ENCODE measurements at regions not wholly inside any gene's neighbourhood (a gene's known extent, or its start where the extent isn't known, plus 50 kb on each side); places are given as distances from the start of the nearest gene placed in this dataset.

DNA sequence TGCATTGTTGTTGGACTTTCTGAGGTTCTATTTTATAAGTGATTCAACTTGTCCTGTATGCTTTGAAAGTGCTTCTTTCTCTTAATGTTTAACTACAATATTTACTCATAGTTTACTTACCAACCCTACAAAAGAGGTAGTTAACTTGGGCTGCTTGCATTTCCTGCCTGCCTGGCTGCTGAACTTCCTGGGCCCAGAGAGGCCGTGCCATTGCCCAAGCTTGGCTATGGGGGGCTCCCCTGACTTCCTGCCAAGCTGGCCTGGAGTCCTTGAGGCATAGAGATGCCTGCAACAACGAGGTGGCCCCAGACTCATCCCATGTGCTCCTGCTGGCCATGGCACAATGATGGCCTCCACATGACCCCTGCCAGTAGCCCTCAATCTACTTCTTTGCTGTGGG, 361.6 kb upstream of the PLD5 start (continued):
- TF ChIP-seq, protein P1, sequence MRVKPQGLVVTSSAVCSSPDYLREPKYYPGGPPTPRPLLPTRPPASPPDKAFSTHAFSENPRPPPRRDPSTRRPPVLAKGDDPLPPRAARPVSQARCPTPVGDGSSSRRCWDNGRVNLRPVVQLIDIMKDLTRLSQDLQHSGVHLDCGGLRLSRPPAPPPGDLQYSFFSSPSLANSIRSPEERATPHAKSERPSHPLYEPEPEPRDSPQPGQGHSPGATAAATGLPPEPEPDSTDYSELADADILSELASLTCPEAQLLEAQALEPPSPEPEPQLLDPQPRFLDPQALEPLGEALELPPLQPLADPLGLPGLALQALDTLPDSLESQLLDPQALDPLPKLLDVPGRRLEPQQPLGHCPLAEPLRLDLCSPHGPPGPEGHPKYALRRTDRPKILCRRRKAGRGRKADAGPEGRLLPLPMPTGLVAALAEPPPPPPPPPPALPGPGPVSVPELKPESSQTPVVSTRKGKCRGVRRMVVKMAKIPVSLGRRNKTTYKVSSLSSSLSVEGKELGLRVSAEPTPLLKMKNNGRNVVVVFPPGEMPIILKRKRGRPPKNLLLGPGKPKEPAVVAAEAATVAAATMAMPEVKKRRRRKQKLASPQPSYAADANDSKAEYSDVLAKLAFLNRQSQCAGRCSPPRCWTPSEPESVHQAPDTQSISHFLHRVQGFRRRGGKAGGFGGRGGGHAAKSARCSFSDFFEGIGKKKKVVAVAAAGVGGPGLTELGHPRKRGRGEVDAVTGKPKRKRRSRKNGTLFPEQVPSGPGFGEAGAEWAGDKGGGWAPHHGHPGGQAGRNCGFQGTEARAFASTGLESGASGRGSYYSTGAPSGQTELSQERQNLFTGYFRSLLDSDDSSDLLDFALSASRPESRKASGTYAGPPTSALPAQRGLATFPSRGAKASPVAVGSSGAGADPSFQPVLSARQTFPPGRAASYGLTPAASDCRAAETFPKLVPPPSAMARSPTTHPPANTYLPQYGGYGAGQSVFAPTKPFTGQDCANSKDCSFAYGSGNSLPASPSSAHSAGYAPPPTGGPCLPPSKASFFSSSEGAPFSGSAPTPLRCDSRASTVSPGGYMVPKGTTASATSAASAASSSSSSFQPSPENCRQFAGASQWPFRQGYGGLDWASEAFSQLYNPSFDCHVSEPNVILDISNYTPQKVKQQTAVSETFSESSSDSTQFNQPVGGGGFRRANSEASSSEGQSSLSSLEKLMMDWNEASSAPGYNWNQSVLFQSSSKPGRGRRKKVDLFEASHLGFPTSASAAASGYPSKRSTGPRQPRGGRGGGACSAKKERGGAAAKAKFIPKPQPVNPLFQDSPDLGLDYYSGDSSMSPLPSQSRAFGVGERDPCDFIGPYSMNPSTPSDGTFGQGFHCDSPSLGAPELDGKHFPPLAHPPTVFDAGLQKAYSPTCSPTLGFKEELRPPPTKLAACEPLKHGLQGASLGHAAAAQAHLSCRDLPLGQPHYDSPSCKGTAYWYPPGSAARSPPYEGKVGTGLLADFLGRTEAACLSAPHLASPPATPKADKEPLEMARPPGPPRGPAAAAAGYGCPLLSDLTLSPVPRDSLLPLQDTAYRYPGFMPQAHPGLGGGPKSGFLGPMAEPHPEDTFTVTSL (CRISPR knock-in tag; IDR thresholded peaks at IDR 0.05; ENCODE audit: borderline replicate concordance): peak; percentile 38; the same call in 1 of the 2 replicates
- TF ChIP-seq ZNF234 (CRISPR knock-in tag; conservative IDR thresholded peaks at IDR 0.05) (no peak), SKI (IDR thresholded peaks at IDR 0.05; ENCODE audit: partially characterized antibody) (no peak), GABPA (IDR thresholded peaks at IDR 0.05; ENCODE audit: low read depth, low read length) (no peak), GABPA (CRISPR knock-in tag; IDR thresholded peaks at IDR 0.05; ENCODE audit: low read depth) (peak; percentile 79), SOX6 (IDR thresholded peaks at IDR 0.05) (no peak), SOX6 (CRISPR knock-in tag; IDR thresholded peaks at IDR 0.05) (peak; percentile 30; the same call in 1 of the 2 replicates), ETV5 (CRISPR knock-in tag; IDR thresholded peaks at IDR 0.05; ENCODE audit: borderline replicate concordance) (peak; percentile 66; the same call in 1 of the 2 replicates), RNF219 (CRISPR knock-in tag; IDR thresholded peaks at IDR 0.05) (no peak)
- TF ChIP-seq, protein P2, sequence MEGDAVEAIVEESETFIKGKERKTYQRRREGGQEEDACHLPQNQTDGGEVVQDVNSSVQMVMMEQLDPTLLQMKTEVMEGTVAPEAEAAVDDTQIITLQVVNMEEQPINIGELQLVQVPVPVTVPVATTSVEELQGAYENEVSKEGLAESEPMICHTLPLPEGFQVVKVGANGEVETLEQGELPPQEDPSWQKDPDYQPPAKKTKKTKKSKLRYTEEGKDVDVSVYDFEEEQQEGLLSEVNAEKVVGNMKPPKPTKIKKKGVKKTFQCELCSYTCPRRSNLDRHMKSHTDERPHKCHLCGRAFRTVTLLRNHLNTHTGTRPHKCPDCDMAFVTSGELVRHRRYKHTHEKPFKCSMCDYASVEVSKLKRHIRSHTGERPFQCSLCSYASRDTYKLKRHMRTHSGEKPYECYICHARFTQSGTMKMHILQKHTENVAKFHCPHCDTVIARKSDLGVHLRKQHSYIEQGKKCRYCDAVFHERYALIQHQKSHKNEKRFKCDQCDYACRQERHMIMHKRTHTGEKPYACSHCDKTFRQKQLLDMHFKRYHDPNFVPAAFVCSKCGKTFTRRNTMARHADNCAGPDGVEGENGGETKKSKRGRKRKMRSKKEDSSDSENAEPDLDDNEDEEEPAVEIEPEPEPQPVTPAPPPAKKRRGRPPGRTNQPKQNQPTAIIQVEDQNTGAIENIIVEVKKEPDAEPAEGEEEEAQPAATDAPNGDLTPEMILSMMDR (CRISPR knock-in tag; IDR thresholded peaks at IDR 0.05): peak; percentile 19; the same call in 1 of the 2 replicates
- TF ChIP-seq, protein P3, sequence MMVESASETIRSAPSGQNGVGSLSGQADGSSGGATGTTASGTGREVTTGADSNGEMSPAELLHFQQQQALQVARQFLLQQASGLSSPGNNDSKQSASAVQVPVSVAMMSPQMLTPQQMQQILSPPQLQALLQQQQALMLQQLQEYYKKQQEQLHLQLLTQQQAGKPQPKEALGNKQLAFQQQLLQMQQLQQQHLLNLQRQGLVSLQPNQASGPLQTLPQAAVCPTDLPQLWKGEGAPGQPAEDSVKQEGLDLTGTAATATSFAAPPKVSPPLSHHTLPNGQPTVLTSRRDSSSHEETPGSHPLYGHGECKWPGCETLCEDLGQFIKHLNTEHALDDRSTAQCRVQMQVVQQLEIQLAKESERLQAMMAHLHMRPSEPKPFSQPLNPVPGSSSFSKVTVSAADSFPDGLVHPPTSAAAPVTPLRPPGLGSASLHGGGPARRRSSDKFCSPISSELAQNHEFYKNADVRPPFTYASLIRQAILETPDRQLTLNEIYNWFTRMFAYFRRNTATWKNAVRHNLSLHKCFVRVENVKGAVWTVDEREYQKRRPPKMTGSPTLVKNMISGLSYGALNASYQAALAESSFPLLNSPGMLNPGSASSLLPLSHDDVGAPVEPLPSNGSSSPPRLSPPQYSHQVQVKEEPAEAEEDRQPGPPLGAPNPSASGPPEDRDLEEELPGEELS (CRISPR knock-in tag; IDR thresholded peaks at IDR 0.05): peak; percentile 45; the same call in 1 of the 2 replicates
- TF ChIP-seq, protein P4, sequence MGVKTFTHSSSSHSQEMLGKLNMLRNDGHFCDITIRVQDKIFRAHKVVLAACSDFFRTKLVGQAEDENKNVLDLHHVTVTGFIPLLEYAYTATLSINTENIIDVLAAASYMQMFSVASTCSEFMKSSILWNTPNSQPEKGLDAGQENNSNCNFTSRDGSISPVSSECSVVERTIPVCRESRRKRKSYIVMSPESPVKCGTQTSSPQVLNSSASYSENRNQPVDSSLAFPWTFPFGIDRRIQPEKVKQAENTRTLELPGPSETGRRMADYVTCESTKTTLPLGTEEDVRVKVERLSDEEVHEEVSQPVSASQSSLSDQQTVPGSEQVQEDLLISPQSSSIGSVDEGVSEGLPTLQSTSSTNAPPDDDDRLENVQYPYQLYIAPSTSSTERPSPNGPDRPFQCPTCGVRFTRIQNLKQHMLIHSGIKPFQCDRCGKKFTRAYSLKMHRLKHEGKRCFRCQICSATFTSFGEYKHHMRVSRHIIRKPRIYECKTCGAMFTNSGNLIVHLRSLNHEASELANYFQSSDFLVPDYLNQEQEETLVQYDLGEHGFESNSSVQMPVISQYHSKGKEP (CRISPR knock-in tag; IDR thresholded peaks at IDR 0.05): no peak
